ENCODE measurements at regions not wholly inside any gene's neighbourhood (a gene's known extent, or its start where the extent isn't known, plus 50 kb on each side); places are given as distances from the start of the nearest gene placed in this dataset.
A peak's percentile ranks its signal among the peaks of the same experiment; 100 is the strongest.
"Not testable (repeated sequence)": the region's sequence is repeated elsewhere in the genome, so short reads cannot be mapped to it uniquely, and the experiment has no call there.

DNA sequence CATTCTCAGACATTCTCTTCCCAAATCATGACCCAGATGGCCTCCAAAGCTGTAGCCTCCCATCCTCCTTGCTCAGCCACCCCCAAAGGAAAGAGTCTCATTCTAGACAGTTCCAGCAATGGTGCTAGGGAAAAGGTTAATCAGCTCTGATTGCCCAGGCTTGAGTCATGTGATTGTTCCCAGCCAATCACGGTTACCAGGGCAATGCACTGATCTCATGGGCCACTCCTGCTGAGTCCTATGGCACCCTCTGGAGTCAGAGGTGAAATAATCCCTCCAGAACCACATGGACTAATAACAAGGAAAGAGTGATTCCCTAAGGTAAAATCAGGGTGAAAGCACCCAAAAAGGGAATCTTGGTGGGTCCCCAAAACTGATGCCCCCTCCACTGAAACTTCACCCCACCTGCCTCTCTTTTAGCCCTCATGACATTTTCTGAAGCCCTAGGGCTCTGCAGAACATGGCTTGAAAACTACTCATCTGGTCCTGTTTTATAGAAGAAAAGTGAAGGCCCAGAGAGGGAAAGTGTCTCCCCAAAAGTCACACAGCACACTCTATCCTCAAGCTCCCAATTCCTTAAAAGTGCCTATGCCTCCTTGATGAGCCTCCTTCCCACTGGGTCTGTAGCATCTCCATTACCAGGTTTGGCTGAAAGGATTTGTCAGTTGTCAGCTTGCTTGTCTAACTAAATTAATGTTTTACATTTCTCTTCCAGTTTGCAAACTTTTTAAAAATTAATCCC is 203.7 kb downstream of the MN1 start:
- no peak for DNase-seq (ENCODE audit: low spot score)

DNA sequence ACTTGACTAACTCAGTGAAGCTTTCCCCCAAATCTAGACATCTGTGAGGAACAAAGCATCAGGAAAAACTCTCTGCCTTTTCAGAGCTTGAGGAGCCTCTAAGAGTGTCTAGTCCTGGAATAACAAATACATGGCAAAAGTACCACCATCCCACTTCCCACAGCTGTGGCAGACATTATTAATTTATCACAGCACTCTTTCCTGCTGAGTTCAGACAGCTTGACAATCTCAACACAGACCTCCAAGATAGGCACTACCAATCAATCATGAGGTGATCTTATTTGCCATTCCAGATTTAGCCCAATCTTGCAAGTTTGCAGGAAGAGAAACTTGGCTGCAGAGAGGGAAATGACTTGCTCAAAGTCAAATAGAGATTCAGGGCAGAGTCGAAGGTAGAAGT is 202.8 kb downstream of the MN1 start:
- no peak for DNase-seq (ENCODE audit: low spot score)

DNA sequence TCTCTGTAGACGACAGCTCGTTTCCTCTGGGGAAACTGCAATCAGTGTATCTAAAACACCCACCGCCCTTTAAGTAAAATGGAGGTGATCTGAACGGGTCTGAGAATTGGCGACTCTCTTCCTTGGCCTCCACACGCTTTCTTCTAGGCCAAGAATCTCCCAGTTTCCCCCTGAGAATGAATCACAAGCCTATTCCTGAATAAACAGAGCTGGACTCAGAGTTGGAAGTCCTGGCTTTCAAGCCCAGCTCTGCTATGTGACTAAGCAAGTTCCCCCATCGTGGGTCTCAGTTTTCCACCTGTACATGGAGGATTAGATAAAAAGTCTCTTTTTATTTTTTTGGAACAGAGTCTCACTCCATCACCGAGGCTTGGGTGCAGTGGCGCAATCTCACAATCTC is 200.4 kb downstream of the MN1 start:
- no peak for DNase-seq (ENCODE audit: low spot score)

DNA sequence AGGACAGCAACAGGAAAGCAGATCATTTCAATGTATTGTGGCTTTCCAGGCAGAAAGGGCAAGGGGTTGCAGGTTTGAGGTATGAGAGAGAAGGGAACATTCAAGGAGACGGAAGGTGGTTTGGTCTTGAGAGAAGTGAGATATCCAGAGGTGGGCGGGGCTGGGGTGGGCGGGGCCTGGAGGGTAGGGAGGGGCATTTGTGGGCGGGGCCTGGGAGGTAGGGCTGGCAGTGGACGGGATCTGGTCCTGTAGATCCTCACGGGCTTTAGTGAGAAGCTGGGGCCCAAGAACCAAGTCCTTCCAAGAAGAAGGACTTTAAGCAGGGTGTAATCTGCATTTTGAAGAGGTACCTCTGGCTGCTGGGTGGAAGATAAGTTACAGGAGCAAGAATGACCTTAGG is 199.2 kb downstream of the MN1 start:
- DNase-seq (ENCODE audit: low spot score) = no peak

DNA sequence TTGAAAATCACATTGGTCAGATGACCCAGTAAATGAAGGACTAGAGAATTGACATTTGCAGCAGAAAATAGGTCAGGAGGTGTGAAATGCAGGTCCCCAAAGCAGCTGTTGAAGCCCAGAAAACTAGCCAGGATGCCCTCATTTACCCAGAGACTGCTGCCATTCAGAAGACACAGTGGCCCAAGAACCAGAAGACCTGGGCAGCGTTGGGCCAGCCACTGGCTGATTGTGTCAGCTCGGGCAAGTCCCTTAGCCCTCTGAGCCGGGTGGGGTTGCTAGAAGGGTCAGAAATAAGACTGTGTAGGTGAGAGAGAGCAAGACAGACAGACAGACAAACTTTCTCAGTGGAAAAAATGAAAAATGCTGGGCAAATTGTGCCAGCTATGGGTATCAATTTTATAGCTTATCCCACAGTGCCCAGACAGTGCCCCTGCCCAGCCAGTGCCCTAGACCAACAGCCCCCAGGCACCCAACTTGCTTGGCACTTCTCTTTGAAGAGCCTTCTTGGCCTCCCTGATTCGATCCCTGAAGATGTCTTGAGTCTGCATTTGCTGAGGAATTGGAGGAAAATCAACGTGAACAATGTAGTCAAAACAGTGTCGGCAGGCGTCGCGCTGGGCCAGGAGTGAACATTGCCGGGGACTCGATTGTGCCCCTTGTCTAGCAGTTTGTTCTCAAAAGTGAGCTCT is 198.3 kb downstream of the MN1 start:
- DNase-seq (ENCODE audit: low spot score) = no peak

DNA sequence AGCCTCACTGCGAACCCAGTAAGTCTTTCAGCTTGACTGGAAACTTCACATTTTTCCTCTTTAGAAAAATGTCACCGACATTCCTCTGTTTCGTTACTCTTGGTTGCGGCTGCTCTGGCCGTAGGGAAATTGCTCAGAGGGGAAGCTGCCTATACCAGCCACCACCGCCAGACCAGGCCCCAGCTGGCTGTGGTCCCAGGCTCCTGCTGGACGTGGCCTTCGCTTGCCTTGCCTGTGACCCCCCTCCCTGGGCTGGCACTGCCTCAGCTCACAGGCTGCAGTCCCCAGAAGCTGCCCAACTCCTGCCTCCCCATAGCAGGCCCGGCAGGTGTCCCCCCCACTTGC is 197.8 kb downstream of the MN1 start:
- no peak for DNase-seq (ENCODE audit: low spot score)

DNA sequence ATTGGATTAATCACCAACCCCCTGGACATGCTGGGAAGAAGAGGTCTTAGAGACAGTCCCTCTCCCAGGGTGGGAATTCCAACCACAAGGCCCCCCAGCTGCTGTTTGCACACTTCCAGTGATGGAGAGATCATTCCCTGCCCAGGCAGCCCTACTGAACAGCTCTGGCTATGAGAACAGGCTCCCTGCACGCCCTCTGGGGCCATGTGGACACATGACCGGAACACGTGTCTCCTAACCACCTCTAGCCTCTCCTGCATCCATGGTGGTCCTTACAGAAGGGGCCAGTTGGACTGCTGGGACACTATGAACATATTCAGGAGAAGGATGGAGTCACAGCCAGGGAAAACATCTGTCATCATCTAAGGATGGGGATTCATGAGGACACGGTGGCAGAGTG is 196.2 kb downstream of the MN1 start:
- DNase-seq (ENCODE audit: low spot score) = no peak

DNA sequence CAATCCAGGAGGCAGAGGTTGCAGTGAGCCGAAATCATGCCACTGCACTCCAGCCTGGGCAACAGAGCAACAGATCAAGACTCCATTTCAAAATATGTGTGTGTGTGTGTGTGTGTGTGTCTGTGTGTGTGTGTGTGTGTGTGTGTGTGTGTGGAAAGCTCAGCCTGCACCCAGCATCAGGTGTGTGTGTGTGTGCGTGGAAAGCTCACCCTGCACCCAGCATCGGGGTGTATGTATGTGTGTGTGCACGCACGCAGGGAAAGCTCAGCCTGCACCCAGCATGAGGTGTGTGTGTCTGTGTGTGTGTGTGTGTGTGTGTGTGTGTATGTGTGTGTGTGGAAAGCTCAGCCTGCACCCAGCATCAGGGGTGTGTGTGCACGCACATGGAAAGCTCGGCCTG is 193.8 kb downstream of the MN1 start:
- not testable (repeated sequence) for DNase-seq (ENCODE audit: low spot score)

DNA sequence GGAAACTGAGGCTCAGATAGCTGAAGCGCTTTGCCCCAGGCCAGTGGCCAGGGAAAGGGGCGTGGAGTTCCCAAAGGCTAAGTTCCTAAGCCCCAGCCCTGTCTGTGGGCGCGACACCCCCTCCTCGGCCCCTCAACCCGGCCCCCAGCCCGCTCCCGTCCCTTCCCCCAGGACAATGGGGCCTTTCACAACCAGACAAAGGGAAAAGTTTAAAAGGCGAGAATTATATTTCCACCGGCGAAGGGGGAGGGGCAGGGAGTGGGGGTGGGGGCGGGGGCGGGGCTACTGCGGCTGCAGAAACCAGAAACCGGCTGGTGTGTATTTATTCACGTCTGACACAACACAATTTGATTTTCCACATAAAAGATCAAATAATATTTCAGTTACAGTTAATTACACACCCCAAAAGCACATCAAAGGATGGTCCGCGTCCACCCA is 192.1 kb downstream of the MN1 start:
- peak; percentile 23 for DNase-seq (ENCODE audit: low spot score)

DNA sequence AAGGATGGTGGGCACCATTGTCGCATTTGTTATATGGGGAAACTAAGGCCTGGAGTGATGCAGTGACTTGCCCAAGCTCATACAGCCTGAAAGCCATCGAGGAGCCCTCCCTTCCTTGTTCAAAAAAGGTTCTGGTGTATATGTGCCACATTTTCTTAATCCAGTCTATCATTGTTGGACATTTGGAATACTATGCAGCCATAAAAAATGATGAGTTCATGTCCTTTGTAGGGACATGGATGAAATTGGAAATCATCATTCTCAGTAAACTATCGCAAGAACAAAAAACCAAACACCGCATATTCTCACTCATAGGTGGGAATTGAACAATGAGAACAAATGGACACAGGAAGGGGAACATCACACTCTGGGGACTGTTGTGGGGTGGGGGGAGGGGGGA is 191.4 kb downstream of the MN1 start:
- not testable (repeated sequence) for DNase-seq (ENCODE audit: low spot score)

DNA sequence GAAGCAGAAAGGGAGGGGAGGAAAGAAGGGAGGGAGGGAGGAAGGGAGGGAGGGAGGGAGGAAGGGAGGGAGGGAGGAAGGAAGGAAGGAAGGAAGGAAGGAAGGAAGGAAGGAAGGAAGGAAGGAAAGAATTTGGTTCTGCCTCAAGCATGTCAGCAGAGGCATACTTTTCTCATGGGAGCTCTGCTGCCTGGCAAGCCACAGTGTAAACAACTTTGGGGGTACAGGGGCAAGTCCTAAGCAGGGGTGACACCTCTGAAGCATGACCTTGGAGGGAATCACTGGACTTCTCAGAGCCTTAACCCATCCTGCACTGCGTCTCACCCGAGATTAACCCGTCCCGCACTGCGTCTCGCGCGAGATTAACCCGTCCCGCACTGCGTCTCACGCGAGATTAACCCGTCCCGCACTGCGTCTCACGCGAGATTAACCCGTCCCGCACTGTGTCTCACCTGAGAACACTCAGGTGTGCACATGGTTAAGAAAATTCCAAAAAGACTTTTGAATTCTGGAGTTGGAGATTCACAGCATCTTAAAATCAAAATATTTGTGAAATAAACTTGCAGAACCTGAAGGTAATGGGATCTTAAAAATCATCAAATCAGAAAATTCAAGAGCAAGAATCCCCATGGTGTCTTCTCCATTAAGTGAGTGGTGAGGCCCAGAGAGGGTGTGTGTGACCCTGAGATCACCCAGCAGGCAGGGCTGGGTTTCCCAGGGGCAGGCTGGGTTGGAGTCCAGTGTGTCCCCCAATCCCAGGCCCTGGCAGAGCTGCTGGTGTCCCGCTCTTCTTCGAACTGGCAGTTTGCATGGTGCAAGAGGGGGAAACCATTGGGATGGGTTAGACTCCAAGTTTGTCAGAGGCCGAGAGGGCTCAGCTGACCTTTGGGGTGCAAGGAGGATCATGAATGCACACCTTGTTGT is 190.4 kb downstream of the MN1 start:
- DNase-seq (ENCODE audit: low spot score) = no peak

DNA sequence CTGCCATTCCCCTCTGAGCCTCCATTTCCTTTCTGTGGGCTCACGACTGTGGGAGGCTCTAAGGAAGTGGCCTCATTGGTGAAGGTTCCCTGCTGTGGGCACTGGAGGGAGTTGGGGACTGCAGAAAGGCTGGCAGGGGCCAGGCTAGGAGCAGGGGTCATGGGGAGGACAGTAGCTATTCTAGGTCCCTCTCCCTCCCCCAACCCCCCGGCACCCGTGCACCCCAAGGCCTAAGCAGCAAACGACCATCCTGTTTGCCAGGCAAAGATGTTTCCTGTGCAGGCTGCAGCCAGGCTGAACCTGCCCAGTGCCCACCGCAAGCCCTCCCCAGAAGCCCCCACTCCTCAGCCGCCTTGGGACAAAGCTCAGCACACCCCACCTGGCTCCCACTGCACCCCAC is 189.4 kb downstream of the MN1 start:
- DNase-seq (ENCODE audit: low spot score) = no peak

DNA sequence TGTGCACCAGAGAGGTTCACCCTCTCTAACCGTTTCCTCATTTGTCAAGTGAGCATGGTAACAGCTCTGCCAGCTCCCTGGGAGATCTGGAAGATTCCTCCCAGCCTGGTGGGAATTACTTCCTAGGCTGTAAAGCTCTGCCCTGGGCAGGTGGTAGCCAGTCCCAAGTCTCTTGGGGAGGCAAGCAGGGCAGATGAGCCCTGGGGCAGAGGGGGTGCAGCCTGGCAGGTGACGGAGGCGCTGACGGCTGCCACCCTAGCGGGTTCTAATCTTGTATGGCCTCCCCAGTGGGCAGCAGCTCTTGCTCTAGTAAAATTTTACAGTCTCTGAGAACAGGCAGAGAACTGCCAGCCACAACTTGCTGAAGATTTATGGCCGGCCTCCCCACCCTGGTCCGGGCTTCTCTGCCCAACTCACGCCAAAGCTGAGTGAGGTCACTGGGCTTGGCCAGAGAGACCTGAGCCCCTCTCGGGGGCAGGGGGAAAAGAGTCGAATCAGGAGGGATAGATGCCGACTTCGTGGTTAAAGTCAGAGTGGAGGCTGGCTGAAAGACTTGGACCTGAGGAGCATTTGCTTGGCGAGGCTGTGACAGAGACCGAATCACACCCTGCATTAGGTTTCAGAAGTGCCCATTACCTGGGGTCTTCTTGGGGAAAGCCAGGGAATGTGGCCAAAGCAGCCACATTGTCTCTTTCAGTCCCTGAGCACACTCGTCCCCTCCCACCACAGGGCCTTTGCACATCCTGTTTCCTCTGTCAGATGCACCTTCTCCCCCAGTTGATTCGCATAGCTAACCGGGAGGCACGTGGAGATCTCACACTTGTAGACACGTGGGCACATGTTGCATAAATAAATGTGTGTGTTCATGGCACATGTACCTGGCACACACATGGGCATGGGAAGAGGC is 188.2 kb downstream of the MN1 start:
- DNase-seq (ENCODE audit: low spot score) = no peak

DNA sequence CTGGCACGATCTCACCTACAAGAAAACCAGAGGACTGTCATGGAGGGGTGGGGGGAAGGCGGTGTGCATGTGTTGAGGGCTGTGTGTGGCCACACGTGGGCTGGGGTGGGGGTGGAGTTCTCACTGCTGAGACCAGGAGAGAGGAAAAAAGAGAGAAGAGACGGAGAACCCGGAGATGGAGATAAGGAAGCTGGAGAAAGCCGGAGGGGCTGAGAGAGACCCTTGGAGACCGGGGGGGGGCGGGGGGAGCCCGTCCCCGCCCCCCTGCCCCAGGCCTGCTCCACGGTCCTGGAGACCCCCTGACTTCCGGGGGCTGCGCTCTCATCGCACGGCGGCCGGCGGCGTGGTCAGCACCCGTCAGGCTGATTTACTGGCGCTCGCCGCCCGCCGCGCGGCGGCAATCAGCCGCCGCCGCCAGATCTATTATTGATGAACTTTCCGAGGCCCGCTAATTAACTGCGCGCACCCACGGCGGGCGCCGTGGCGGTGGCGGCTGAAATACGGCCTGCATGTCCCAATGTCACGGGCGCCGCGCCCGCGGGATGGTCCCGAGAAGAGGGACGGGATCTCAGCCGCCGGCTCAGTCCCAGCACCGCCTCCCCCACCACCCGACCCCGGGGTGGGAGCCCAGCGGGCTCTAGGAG is 187.4 kb downstream of the MN1 start:
- DNase-seq (ENCODE audit: low spot score) = no peak

DNA sequence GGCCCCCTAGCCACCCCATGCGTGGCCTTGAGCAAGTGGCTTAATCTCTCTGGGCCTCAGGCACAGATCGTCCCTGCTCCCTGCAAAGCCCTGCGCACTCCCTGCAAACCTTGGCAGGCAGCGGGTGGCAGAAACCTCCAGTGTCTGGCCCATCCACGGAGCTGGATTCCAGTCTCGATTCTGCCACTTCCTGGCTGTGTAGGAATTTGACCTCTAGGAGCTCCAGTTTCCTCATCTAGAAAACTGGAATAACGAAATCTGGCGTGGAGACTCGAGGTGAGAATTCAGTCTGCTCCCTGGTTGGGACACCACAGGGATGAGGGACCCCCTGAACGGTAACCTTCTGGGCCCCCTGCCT is 186.9 kb downstream of the MN1 start:
- no peak for DNase-seq (ENCODE audit: low spot score)

DNA sequence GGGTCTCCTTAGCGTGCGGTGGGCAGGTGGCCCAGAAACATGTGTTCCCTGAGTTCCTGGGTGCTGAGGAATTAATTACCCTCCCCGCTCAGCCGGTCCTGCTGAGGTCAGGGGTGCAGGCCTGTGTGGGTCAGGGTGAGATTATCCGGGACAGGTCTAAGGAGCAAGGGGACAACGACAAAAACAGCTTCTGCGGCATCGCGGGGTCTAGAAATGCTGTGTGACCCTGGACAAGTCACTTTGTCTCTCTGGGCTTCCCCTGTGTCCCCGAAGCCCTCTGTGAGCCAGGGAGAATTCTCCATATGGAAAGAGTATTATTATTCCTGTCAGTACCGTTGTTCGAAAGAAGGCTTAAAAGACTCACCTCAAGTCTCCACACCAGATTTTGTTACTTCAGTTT is 186.1 kb downstream of the MN1 start:
- DNase-seq (ENCODE audit: low spot score) = no peak

DNA sequence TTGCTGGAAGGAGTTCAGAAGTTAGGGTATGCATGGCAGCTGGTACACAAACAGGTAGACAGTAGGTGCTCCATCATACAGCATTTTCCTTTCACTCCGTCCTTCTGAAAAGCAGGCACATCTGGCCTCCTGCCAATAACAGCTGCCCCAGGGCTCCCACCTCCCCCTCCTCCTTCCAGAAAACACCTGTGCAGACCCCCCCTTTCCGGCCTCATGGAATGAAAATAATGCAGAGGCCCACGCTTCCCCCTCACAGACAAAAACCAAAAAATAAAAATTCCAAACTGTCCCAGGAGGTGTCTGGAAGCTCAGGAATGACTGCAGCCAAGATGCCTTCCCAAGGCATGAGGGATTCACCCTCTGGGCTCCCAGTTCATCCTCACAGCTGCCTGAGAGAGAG is 185.5 kb downstream of the MN1 start:
- no peak for DNase-seq (ENCODE audit: low spot score)

DNA sequence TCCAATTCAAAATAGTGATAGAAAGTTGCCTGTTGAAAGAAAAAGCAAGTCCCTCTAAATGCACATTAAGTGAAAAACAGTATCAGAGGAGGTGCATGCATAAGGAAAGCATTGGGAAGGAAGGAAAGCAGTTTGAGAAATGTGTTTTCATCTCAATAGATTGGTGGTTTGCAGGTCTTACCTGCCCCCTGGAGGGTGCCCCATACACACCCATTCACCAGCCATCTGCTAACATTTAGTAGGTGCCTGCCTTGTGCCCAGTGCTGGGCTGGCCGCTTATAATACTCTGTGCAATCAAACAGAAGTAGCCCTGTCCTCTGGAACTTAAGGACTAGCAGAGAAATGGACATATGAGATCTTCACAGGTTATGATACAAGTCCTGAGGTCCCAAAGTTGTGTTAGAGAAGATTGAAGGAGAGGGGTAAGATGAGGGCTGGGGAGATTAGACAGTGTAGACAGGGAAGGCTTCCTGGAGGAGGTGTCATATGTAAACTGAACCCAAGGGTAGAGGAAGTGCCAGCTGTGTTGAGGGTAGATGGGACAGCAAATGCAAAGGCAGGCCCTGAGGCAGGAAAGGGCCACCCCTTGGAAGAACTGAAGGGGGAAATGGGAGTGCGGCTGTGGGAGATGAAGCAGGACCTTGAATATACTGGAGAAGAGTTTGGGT is 184.2 kb downstream of the MN1 start:
- no peak for DNase-seq (ENCODE audit: low spot score)

DNA sequence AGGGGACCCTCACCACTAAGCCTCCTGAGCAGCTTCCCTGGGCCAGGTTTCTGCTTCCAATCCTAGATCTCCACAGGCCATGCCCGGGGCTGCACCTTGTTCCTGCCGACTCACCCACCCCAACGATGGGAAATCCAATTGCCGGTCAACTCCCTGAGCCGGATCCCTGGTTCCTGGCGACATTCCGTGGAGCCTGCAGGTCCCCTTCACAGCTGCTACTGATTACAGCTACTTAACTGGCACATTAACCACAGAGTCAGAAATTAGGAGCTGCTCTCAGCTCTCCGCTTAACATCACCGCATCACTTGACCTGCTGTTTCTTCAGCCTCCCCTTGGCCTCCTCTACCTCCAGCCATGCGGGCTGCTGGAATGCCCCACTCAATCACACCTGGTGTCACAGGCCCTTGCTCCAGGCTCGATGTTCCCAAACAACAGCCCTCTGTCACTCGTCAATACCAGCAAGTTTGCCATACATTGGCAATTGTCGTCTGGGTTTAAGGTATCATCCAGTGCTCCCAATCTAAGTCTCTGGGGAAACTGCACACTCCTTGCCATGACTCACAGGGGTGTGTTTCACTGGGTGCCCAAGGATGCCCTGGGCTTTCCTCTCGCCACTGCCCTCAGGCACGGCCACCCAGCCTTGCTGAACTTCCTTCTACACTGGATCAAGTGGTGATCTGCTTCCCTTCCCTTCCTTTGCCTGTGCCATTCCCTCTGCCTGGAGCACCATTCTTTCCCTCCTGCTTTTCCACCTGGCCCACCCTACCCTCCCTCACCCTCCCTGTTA is 181.0 kb downstream of the MN1 start:
- no peak for DNase-seq (ENCODE audit: low spot score)

DNA sequence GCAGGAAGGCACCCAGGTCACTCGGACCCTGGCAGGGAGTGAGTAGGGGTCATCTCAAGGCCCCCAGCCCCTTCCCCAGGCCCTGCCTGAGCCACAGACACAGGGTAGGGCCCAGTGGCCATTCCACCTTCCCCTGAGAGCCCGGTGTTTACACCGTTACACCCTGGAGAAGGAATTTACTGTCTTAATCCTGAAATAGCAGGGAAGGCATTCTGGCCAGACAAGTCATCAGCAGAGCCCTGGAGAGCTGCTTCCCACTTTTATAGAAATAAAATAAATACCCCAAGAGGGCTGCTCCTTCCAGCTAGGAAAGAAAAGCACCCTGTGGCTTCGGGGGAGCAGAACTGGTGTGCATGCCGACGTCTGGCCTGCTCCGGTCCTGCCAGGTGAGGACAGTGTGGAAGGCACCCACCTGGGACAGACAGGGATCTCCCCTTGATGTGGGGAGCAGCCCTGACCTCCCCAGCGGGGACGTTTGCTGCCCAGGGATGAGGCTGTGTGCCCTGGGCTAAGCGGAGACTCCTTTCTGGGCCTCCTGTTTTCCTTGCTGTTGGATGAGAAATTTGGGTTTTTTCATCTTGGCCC is 180.0 kb downstream of the MN1 start:
- DNase-seq (ENCODE audit: low spot score) = no peak
